CD14-positive monocyte (primary cell): ENCODE measurements at regions not wholly inside any gene's neighbourhood (a gene's known extent, or its start where the extent isn't known, plus 50 kb on each side); places are given as distances from the start of the nearest gene placed in this dataset.

Source experiments
- DNase-seq, 3 donors: peaks; one replicate each; pipeline ENCODE4 v3.0.0-alpha.2; 2011 to 2022
- H2AFZ ChIP-seq: 2 replicates; pipeline ENCODE4 v1.6.0; 2012; ENCODE audit warnings: mild to moderate bottlenecking, low read depth, low read length, inconsistent platforms; ENCODE audit not compliant: insufficient read depth, poor library complexity, severe bottlenecking
- H3K27ac ChIP-seq, 2 donors: 1 replicate in 1 of 2; 2 replicates in 1 of 2; pipeline ENCODE4 v1.5.1; 2012 to 2013; ENCODE audit warnings: low read length in 2 of 2, control low read depth in 1 of 2, inconsistent platforms in 1 of 2, low read depth in 1 of 2, mild to moderate bottlenecking in 1 of 2
- H3K27me3 ChIP-seq, 2 donors: one replicate each; pipeline versions ENCODE4 v1.6.0 to v1.6.1; 2011 to 2013; ENCODE audit warnings: low read length in 2 of 2; ENCODE audit not compliant: control insufficient read depth in 2 of 2, insufficient read depth in 2 of 2
- H3K36me3 ChIP-seq, 2 donors: replicated peaks in 1 of 2; 1 replicate in 1 of 2; 2 replicates in 1 of 2; pipeline versions ENCODE4 v1.5.1 to v1.6.1; 2012 to 2013; ENCODE audit warnings: low read length in 2 of 2, control low read depth in 1 of 2, inconsistent platforms in 1 of 2, mild to moderate bottlenecking in 1 of 2; ENCODE audit not compliant: insufficient read depth in 2 of 2, control insufficient read depth in 1 of 2
- H3K4me1 ChIP-seq, 2 donors: 1 replicate in 1 of 2; 2 replicates in 1 of 2; pipeline versions ENCODE4 v1.5.1 to v1.6.1; 2012 to 2013; ENCODE audit warnings: low read length in 2 of 2, control low read depth in 1 of 2, inconsistent platforms in 1 of 2, mild to moderate bottlenecking in 1 of 2, moderate library complexity in 1 of 2; ENCODE audit not compliant: insufficient read depth in 2 of 2, control insufficient read depth in 1 of 2
- H3K4me2 ChIP-seq: replicated peaks from 2 replicates; pipeline ENCODE3; 2012; ENCODE audit warnings: low read length, moderate library complexity, mild to moderate bottlenecking; ENCODE audit not compliant: poor library complexity, severe bottlenecking; ENCODE audit errors: extremely low read depth
- H3K4me3 ChIP-seq, 3 experiments: fragments of 200-600 bp in 1 of 3; sonication (generic) in 1 of 3; replicated peaks in 1 of 3; 1 replicate in 2 of 3; 2 replicates in 1 of 3; pipeline ENCODE4 v1.5.1; 2011 to 2013; ENCODE audit warnings: low read length in 3 of 3, mild to moderate bottlenecking in 3 of 3, control low read depth in 2 of 3, low read depth in 2 of 3, inconsistent platforms in 1 of 3, moderate library complexity in 1 of 3
- H3K79me2 ChIP-seq: 2 replicates; pipeline ENCODE4 v1.6.0; 2012; ENCODE audit warnings: mild to moderate bottlenecking, control low read depth, inconsistent platforms, low read length, moderate library complexity; ENCODE audit not compliant: insufficient read depth
- H3K9ac ChIP-seq: 2 replicates; pipeline ENCODE4 v1.6.0; 2017; ENCODE audit warnings: low read length, mild to moderate bottlenecking; ENCODE audit not compliant: insufficient read depth, poor library complexity, severe bottlenecking
- H3K9me3 ChIP-seq, 2 donors: replicated peaks in 1 of 2; 1 replicate in 1 of 2; 2 replicates in 1 of 2; pipeline versions ENCODE4 v1.5.1 to v1.6.1; 2012 to 2013; ENCODE audit warnings: low read length in 2 of 2, control low read depth in 1 of 2; ENCODE audit not compliant: control insufficient read depth in 1 of 2, insufficient read depth in 1 of 2
- H4K20me1 ChIP-seq: 2 replicates; pipeline ENCODE4 v1.6.0; 2012; ENCODE audit warnings: mild to moderate bottlenecking, low read length, control low read depth, moderate library complexity; ENCODE audit not compliant: insufficient read depth
- H3K27ac Mint-ChIP-seq, 7 donors: one replicate each; pipeline ENCODE4 v1.8.0; 2020; ENCODE audit warnings: mild to moderate bottlenecking in 7 of 7, mixed read lengths in 7 of 7, moderate library complexity in 6 of 7, inconsistent platforms in 2 of 7
- H3K27me3 Mint-ChIP-seq, 3 donors: one replicate each; pipeline ENCODE4 v1.8.0; 2021 to 2022; ENCODE audit warnings: low read depth in 3 of 3, mild to moderate bottlenecking in 3 of 3, mixed read lengths in 3 of 3, moderate library complexity in 3 of 3, inconsistent platforms in 1 of 3
- H3K36me3 Mint-ChIP-seq, 2 donors: one replicate each; pipeline ENCODE4 v1.8.0; 2020; ENCODE audit warnings: mixed read lengths in 2 of 2, inconsistent platforms in 1 of 2, mild to moderate bottlenecking in 1 of 2
- H3K4me1 Mint-ChIP-seq: one replicate; pipeline ENCODE4 v1.8.0; 2020; ENCODE audit warnings: mild to moderate bottlenecking, mixed read lengths
- H3K4me3 Mint-ChIP-seq, 2 donors: one replicate each; pipeline ENCODE4 v1.8.0; 2020; ENCODE audit warnings: mild to moderate bottlenecking in 2 of 2, mixed read lengths in 2 of 2, moderate library complexity in 1 of 2
- H3K9me3 Mint-ChIP-seq, 7 donors: one replicate each; pipeline ENCODE4 v1.8.0; 2020 to 2022; ENCODE audit warnings: mixed read lengths in 7 of 7, mild to moderate bottlenecking in 6 of 7, moderate library complexity in 6 of 7, inconsistent platforms in 2 of 7
- WGBS: methylation state at CpG from one replicate; pipeline ENCODE4 v1.1.5; 2013; ENCODE audit warnings: missing lambda C conversion rate; ENCODE audit not compliant: insufficient coverage; 5-methylcytosine and 5-hydroxymethylcytosine counted together
- intact Hi-C, 2 donors: fragments of 100-400 bp; cut with micrococcal nuclease; formaldehyde crosslinking; loops; one replicate each; pipeline versions ENCODE4 v1.15.0 to v1.15.1; 2023
- TF ChIP-seq, protein P1 (sequence below): fragments of 200-600 bp; IDR thresholded peaks from one replicate; pipeline ENCODE4 v1.8.0; 2022; ENCODE audit warnings: antibody characterized with exemption, mild to moderate bottlenecking

GRCh38 chr13:58843567-58843966 is 1212.0 kb downstream of the PCDH17 start:
- no peak overlapping the region for H3K4me3 ChIP-seq
- H3K9ac ChIP-seq = no peak overlapping the region
- TF ChIP-seq, protein P1, sequence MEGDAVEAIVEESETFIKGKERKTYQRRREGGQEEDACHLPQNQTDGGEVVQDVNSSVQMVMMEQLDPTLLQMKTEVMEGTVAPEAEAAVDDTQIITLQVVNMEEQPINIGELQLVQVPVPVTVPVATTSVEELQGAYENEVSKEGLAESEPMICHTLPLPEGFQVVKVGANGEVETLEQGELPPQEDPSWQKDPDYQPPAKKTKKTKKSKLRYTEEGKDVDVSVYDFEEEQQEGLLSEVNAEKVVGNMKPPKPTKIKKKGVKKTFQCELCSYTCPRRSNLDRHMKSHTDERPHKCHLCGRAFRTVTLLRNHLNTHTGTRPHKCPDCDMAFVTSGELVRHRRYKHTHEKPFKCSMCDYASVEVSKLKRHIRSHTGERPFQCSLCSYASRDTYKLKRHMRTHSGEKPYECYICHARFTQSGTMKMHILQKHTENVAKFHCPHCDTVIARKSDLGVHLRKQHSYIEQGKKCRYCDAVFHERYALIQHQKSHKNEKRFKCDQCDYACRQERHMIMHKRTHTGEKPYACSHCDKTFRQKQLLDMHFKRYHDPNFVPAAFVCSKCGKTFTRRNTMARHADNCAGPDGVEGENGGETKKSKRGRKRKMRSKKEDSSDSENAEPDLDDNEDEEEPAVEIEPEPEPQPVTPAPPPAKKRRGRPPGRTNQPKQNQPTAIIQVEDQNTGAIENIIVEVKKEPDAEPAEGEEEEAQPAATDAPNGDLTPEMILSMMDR = no peak
- H3K36me3 Mint-ChIP-seq = no peaks in the 10 kb centered on the region
- H3K27ac Mint-ChIP-seq = no peak overlapping the region
- H4K20me1 ChIP-seq = no peaks in the 10 kb centered on the region
- H3K27me3 ChIP-seq = no peaks in the 10 kb centered on the region
- H3K36me3 ChIP-seq = no peaks in the 10 kb centered on the region
- H3K27me3 Mint-ChIP-seq = no peaks in the 10 kb centered on the region
- no peak overlapping the region for H2AFZ ChIP-seq
- H3K4me2 ChIP-seq = no peak overlapping the region
- no peak overlapping the region for H3K27ac ChIP-seq
- no peak for DNase-seq
- H3K9me3 Mint-ChIP-seq = peaks cover 6 to 29% (median 11%) of the 10 kb centered on the region in 7 donors
- H3K79me2 ChIP-seq = no peaks in the 10 kb centered on the region
- H3K9me3 ChIP-seq = peaks cover 4 to 9% of the 10 kb centered on the region in 2 donors
- no peaks in the 10 kb centered on the region for H3K4me1 ChIP-seq
- no peak overlapping the region for H3K4me3 Mint-ChIP-seq
- WGBS = 88% methylated on average over 5 of the region's 6 CpGs
- intact Hi-C loops = no loop called here
- no peaks in the 10 kb centered on the region for H3K4me1 Mint-ChIP-seq

DNA sequence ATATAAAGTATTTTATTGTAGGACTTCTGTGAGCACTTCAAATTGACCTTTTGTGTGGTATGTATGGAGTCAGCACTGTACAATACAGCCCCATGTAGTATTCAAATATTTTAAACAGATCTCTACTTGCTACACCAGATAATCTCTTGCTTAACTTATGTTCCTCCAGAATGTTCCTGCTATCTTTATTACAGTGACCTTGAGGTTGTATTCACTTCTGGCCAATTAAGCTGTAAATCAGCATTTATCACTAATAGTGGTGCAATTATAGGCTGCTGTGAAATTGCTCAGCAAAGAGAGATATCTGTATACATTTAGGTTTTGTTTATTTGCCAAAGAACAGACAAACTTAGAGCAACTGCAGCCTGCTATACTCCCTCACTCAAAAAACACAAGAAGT is 1218.6 kb downstream of the PCDH17 start:
- no peaks in the 10 kb centered on the region for H3K9me3 ChIP-seq
- H3K9ac ChIP-seq = no peak overlapping the region
- H3K36me3 Mint-ChIP-seq = no peaks in the 10 kb centered on the region
- H3K36me3 ChIP-seq = no peaks in the 10 kb centered on the region
- H2AFZ ChIP-seq = no peak overlapping the region
- H3K27ac Mint-ChIP-seq = no peak overlapping the region
- H3K4me1 ChIP-seq = no peaks in the 10 kb centered on the region
- no peaks in the 10 kb centered on the region for H3K79me2 ChIP-seq
- no peak for DNase-seq
- peaks cover 0 to 10% (median 2%) of the 10 kb centered on the region in 7 donors for H3K9me3 Mint-ChIP-seq
- TF ChIP-seq, protein P1 = no peak
- no peaks in the 10 kb centered on the region for H3K27me3 ChIP-seq
- no peak overlapping the region for H3K27ac ChIP-seq
- H3K4me3 Mint-ChIP-seq = no peak overlapping the region
- no peak overlapping the region for H3K4me3 ChIP-seq
- H4K20me1 ChIP-seq = no peaks in the 10 kb centered on the region
- no peak overlapping the region for H3K4me2 ChIP-seq
- peaks cover 0 to 3% (median 0%) of the 10 kb centered on the region in 3 donors for H3K27me3 Mint-ChIP-seq
- H3K4me1 Mint-ChIP-seq = no peaks in the 10 kb centered on the region
- intact Hi-C loops = no loop called here
